Stimulated activated CD4-positive, alpha-beta T cell treated with anti-CD3 and anti-CD28 coated beads, Interleukin-2, amount 100 ng/mL, for 48 hours (primary cell): ENCODE measurements at regions not wholly inside any gene's neighbourhood (a gene's known extent, or its start where the extent isn't known, plus 50 kb on each side); places are given as distances from the start of the nearest gene placed in this dataset.

ENCODE experiments used
- DNase-seq, 2 donors: peaks; one replicate each; pipeline ENCODE4 v3.0.0-alpha.2; 2020

DNA sequence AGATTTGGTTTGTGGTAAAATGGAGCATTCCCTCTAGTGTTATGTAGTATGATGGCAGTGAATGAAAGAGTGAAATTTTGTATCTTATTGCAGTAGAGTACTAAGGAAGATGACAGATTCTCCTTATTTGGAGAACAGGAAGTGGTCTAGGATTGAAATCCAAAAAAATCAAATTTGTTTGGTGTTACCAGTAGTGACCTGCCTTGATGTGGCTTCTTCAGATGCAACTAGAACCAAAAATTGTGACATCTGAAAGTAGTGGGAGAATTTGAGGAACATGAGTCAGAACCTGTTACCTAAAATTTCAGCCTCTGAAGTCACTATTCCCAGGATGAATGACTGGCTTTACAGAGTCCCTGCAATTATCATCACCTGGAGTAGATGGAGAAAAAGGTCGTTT lies 165.9 kb downstream of the KLF5 start:
- no peak for DNase-seq

DNA sequence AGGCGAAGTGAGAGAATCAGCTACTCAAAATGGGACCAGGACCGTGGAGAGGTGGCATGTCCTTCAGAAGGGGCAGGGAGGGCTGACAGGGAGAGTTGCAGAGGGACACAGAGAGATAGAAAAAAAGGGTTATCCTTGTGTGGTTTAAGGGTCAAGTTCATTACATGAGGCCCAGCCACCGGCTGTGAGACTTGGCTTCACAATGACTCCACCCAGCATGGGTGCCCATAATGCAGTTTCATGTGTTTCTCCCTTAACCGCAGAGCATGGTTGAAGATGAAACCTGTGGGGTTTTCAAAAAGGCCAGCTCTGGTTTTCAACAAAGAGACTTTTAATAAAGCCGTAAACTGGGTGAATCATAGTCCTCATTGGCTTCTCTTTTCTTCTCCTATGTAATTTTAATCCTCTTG lies 164.6 kb downstream of the KLF5 start:
- peak; percentile 8 to 29 for DNase-seq

DNA sequence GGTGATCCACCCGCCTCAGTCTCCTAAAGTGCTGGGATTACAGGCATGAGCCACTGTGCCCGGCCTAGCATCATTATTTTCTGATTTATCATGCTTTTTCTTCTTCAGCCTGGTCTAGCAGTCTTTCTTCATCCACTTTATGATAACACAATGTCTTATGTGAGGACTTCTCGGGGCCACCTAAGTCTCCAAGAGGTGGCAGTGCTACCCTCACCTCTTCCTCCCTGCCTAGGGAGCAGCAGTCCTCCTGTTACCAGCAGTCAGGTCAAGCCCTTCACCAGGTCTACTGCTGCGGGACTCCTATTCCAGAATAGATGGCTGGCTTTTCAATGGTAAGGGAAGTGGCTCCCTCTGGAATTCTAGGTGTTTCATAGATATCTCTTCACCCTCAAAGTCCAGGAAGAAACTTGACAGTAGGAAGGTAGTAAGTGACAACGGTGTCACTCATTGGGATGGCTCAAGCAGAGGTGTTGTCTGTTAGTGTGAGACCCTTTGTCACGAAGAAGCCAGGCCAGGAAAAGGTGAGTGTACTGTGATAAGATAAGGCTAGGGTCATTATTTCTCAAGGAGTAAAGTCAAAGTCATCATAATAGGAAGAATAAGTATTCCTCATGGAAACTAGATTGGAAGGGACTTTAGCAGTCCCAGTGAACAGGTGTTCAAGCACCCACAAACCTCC lies 164.0 kb downstream of the KLF5 start:
- no peak for DNase-seq

DNA sequence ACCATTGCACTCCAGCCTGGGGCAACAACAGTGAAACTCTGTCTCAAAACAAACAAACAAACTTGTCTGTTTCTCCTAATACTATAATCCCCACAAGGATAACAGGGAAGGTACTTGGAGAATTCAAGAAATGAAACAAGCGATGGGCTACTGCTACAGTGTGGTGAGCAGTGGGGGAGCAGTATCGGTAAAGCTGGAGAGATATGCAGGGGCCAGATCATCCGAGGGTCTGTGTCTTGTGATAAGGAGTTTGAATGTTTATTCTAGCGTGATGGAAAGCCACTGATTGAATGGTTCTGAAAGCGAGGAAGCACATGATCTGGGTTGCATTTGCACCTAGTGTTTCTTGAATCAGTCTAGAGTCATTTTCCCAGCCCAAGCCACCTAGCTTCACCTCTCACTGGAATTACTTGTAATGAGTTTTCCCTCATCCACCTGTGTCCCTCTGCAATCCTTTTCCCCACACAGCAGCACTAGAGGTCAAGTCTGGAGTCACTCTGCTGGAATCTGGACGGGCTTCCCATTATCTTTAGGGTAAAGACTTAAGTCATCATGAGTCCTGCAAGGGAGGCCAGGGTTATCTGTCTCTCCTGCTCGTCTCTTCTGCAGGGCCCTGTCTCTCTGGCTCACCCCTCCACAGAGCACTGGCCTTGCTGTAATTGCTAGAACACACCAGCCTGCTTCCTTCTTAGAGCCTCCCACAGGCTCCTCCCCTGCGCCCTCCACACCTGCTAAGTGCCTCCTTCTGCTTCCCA lies 162.3 kb downstream of the KLF5 start:
- DNase-seq = no peak

DNA sequence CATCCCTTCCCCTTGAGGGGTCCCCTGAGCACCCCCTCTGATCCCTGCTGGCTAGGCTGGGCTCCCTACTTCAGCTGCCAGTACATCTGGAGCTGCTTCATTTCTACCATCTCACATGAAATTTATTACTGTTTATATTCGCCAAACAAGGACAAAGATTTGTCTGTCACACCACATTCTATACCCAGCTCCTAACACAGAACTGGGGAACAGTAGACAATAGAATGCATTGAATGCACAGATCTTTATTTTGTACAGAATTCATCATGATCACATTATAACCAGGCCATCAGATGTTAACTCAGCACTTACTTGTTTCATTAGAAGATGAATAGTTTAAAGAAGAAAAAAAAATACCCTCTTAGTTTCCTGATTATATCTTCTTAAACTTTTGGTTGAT lies 159.4 kb downstream of the KLF5 start:
- DNase-seq = no peak

DNA sequence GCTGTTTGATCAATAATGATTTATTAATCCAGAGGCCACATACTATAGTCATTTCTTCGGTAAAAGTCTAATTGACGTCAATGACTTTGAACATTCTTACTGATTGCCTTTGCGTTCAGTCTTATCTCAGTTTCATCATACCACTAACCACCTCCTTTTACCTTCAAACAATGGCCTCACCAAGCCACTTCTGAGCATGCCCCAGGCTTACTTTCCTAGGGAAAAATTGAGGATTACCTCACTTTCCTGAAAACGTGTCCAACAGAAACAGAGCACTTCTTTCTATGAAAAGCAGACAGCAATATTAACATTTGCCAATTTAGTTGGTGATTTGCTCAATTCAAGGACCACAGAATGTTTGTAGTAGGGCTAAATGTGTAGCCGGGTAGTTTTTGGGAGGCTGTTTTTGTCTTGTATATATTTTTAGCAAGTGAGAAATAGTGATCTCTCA lies 157.6 kb downstream of the KLF5 start:
- DNase-seq = no peak

DNA sequence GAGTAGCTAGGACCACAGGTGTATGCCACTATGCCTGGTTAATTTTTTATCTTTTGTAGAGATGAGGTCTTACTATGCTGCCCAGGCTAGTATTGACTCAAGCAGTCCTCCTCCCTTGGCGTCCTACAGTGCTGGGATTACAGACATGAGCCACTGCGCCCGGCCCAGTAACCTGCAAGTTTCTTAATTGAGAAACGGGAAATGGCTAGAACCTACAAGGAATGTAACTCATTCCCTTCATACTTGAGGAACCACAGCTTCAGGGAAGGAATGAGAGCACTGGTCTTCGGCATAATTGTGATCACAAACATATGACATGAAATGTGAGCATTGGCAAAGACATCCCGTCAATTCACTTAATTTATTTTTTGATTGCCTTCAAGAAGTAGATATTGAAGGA lies 157.0 kb downstream of the KLF5 start:
- DNase-seq = no peak

DNA sequence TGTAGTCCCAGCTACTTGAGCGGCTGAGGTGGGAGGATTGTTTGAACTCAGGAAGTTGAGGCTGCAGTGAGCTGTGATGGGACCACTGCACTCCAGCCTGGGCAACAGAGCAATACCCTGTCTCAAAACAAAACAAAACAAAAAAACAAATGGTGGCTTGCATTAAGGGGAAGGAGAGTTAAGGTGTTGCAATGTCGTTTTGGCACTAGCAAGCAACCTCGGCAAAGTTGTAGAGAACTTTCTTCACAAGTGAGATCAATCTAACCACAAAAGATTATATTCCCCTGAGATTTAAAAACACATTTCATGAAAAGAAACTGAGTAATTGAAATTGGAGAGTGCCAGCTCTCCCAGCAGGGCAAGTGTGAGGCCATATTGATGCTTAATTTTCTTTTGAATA lies 153.7 kb downstream of the KLF5 start:
- no peak for DNase-seq

DNA sequence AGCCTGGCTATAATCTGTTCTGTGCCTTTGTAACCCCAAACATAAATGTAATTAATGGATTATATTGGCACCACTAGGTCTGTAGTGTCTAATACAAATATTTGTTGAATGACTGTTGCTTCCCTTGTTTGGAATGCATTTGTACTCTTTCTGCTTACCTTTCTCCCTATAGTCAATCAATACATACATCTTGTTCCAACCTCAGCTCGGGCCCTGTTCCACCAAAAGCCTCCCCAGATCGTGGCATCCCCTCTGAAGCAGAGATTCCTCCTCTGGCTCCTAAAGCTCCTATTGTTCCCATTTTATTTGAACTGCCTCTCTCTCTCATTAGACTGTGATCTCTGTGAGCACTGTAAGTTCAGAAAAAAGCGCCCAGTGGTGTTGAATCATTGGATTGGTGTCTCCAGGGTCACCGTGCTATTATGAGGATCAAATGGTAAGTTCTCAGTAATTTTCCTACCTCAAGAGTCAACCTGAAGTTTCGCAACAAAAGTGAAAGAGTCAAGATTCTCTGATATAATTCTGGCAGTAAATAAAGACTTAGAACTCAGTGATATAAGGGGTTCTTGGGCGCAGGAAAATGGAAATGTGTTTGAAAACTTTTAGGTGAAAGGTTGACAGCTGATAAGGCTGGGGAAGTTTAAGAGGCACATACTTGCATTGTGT lies 151.5 kb downstream of the KLF5 start:
- no peak for DNase-seq

DNA sequence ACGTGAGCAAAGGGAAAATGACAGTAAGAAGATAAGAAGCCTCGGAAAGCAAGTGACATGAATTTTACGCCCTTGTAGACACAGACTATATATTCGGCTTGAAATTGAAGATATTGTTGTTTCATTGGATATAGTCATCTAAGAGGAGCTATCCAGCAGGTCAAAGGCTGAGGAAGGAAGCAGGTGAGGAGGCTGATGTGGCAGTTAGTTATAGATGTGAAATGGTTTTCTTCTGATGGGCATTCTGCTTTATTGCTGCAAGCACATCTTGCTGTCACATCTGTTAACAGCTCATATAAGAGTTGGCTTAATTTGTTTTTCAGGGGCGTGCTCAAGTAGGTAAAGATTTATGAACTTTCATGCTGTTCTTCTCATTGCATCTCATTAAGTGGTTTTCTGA lies 146.1 kb downstream of the KLF5 start:
- DNase-seq = no peak

DNA sequence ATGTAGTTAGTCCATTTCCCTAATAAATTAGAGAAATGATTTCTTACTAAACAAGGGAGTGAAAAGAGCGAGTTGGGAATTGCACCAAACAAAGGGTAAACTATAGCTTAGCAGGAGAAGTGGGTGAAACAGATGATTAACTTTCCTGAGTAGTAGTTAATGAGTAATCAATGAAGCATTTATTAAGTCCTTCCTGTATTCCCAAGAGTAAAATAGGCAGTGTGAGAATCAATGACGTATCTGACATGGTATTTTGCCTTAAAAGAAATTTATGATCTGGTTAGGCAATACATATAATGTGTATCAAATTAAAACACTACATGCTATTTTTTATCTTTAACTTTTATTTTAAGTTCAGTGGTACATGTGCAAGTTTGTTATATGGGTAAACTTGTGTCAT lies 142.8 kb downstream of the KLF5 start:
- no peak for DNase-seq

DNA sequence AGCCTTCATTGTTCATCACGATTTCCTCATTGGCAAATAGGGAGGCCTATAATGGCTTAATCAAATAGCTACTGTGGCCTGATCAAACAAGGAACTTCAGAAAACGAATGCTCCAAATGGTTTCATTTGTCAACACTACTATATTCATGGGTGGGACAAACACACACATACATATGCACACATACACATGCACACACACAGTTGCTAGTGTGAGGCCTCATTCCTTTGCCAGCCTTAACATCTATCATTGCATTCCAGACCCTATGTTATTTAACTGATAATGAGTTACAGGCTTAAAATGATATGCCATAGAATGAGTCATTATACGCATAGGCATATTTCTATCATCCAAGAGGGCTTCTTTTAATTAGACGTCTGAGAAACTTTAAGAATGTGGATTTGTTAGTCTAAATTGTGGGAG lies 140.2 kb downstream of the KLF5 start:
- no peak for DNase-seq

DNA sequence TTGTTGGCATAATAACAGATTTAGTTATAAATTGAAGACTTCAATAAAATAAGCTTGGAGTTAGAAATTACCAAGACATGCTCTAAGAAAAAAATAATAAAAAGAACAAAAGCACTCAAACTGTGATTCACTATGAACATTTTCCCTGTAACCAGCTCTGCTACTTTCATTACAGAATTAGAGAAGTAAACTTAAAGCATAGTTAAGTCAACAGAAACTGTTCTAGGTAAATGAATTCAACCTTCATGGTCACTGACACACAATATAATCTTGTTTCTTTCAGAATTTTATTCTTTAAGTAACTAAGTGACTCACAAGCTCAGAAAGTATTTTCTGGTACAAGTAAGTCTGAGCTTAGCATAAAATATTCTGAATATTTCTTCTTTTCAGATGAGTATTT lies 136.3 kb downstream of the KLF5 start:
- DNase-seq = no peak

DNA sequence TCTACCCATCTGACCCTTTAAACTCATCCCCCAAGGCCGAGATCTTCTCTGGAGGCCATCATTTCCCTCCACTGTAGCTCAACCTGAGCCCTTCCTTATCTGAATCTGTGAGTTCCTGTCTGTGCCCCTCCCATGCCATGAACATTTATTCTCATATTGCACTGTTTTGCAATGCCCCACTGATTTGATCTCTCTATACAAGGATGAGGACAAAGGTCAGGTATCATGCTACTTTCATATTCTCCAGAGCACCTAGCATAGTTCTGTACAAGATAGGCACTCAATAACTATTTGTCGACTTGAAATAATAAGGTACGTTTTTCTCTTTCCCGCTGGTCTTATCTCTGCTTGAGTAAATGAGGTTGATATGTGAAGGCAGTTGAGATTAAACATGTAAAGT lies 135.5 kb downstream of the KLF5 start:
- DNase-seq = no peak

DNA sequence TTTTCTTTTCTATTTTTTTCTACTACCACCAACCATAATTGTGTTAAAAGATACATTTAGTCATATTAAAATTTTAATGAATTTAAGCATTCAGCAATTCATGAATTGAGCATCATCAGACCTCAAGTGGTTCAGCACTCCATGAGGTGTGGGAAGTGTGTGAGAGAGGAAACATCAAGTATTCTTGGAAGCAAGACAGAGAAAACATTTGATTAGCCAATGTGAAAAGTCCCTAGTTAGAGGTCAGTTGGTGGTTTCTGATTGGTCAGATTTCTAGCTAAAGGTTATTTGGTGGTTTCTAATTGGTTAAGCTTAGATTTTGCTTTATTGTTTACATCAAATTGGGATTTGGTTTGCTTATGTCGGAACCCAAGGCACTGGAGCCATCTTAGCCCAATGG lies 134.7 kb downstream of the KLF5 start:
- DNase-seq = no peak

DNA sequence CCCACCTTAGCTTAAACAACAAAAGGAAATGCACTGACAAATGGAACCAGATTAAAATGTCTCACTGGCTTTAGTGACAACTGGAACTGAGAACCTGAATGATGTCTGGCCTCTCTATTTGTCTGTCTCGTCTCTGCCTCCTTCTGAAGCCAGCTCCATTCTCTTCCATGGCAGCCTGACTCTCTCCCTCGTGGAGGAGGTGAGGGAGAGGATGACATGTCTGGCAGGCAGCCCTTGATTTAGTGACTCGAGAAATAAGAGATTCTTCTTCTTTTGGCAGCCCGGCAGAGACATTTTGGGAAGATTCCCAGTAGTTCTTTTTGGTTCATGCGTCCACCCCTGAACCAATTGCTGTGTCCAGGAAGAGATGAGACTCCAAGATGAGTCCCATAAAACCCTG lies 131.7 kb downstream of the KLF5 start:
- DNase-seq = no peak

DNA sequence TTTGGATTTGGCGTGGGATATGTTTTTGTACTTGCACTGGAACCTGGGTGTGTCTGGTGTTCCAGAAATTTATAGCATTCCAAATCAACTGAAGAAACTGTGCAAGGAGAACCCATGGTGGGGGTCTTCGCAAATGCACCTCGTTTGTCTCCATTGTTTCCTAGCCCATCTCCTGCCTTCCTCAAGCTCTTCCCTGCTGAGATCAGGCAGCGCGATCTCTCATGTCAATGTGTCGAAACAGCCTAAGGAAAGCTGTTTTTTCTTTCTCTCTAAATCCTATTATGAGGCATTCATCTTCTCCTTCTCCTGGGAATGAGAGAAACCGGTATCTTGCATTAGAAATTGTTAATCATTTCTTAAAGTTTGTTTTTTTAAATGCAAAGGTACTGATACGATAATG lies 131.0 kb downstream of the KLF5 start:
- no peak for DNase-seq

DNA sequence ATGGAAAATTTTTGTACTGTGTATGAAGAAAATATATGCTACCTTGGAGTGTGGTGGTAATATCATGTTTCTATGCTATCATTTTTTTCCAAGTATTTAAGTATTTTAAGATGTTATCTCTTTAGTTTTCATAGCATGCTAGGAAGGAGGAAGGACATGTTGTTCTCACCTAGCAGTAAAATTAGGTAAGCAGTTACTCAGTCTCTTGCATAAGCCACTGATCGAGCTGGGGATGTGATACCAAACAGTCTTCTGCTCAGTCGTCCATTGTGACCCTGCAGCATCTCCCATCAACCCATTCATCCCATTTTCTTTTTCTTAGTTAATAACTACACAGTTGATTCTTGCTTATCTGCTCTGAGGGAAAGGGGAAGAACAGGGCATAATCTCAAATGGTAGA lies 130.6 kb downstream of the KLF5 start:
- no peak for DNase-seq

DNA sequence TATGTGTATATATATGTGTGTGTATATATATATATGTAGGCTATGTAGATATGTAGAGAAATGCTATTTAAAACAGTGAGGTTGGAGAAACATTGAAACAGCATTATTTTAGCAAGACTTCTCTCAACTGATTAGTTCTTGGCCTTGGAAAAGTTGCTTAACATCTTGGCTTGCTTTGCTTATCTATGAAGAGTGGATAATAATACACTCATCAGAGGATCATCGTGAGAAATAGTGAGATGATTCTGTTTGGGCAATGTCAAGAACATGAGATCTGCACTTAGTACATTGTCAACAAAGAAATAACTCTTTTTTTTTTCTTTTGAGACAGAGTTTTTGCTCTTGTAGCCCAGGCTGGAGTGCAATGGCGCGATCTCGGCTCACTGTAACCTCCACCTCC lies 128.3 kb downstream of the KLF5 start:
- DNase-seq = no peak

DNA sequence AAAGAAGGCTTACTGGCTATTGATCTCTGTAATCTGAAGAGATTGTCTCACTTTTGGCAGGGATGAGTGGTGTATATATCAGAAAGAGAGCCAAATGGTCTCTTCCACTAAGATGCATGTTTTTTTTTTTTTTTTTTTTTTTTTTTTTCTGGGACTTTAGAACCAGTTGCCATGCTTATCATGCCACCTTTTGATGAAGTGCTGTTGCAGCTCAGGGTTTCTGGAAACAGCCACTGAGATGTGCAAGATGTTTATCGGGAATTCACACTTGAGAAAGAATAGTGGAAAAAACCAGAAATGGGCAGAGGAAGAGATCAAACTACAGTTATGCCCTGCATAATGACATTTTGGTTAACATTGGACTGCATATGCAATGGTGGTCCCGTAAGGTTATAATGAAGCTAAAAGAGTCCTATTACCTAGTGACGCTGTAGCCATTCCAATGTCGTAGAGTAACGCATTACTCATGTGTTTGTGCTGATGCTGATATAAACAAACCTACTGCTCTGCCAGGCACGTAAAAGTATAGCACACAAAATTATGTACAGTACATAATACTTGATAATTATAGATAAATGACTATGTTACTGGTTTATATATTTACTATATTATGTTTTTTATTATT lies 121.0 kb downstream of the KLF5 start:
- no peak for DNase-seq

DNA sequence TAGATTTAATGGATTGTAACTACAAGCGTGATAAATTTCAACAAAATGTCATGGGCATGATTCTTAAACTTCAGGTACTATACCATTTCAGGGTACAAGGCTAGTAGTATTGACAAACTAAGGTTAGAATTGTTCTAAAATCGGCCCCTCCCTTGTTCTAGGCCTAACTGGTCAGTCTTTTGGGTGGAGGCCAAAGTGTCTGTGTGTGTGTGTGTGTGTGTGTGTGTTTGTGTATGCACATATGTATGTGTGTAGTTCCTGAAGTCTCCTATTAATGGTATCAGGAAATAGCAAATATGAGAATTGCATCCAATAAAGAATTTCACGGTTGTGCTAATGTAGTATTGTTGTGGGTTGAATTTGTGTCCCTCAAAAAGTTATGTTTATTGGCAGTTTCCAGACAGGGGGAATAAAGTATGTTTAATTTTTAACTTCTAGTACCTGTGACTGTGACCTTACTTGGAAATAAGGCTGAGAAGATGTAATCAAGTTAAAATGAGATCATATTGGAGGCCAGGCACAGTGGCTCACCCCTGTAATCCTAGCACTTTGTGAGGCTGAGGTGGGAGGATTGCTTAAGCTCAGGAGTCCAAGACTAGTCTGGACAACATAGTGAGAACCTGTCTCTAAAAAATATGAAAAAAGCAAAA lies 119.2 kb downstream of the KLF5 start:
- DNase-seq = no peak

DNA sequence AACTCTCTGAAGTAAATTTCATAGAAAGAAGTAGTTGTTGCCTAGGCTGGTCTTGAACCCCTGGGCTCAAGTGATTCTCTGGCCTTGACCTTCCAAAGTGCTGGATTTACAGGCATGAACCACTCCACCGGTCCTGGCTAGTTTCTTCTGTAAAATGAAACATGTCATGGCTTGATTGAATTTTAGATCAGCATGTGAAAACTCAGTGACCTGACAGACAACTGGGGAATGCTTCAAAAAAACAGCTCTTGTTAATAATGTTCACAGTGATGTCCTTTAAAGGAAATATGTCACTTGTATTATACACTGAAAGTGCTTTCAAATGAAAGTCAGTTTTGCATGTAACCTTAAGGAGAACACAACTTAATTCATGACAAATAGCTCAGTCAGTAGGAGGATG lies 118.2 kb downstream of the KLF5 start:
- no peak for DNase-seq

DNA sequence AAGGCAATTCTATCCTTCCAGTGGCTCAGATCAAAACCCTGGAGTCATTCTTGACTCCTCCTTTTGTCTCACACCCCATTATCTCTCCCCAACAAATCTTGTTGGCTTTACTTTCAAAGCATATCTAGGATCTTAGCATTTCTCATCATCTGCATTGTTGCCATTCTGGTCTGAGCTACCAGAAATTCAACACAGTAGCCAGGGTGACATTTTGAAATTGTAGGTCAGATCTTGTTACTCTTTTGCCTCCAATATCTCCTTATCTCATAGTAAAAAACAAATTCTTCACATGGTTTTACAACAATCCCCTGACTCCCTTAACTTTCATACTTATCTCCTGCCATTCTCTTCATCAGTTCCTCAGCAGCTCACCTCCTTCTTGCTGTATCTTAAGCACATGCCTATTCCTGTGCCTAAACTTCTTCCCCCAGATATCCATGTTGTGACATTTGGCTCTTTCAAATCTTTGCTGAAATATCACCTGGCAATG lies 115.8 kb downstream of the KLF5 start:
- no peak for DNase-seq
